Right lobe of liver (tissue), 6 donors: ENCODE measurements at regions not wholly inside any gene's neighbourhood (a gene's known extent, or its start where the extent isn't known, plus 50 kb on each side); places are given as distances from the start of the nearest gene placed in this dataset.

Experiments
- ATAC-seq, 4 donors: fragments of 200-7000 bp; cut with Tn5 transposase; one replicate each; pipeline ENCODE4 v1.9.1; 2020; ENCODE audit warnings: mild to moderate bottlenecking in 4 of 4, moderate library complexity in 4 of 4
- DNase-seq, 3 donors: peaks; one replicate each; pipeline ENCODE4 v3.0.0-alpha.2; 2020
- H3K27ac ChIP-seq, 3 donors: fragments of 200-600 bp; one replicate each; pipeline ENCODE4 v1.8.0; 2022
- H3K27me3 ChIP-seq, 2 donors: fragments of 200-600 bp; one replicate each; pipeline ENCODE4 v1.8.0; 2022
- H3K36me3 ChIP-seq, 4 donors: fragments of 200-600 bp; sonication (generic) in 1 of 4; one replicate each; pipeline versions ENCODE4 v1.5.1 to v1.8.0; 2017 to 2022; ENCODE audit warnings: control low read depth in 1 of 4
- H3K4me1 ChIP-seq, 4 donors: fragments of 200-600 bp; sonication (generic) in 1 of 4; one replicate each; pipeline versions ENCODE4 v1.5.1 to v1.8.0; 2017 to 2022; ENCODE audit warnings: control low read depth in 1 of 4
- H3K4me3 ChIP-seq, 3 donors: fragments of 200-600 bp; one replicate each; pipeline ENCODE4 v1.8.0; 2022
- H3K9me3 ChIP-seq, 4 donors: fragments of 200-600 bp; sonication (generic) in 1 of 4; one replicate each; pipeline versions ENCODE4 v1.5.1 to v1.8.0; 2017 to 2022; ENCODE audit warnings: control low read depth in 1 of 4
- POLR2A ChIP-seq: fragments of 450-650 bp; IDR thresholded peaks from one replicate; pipeline ENCODE4 v1.6.1; 2017; ENCODE audit warnings: antibody characterized with exemption, mild to moderate bottlenecking
- WGBS: methylation state at CpG from one replicate; pipeline ENCODE4 v1.1.6; 2018; ENCODE audit warnings: low coverage, low lambda C conversion rate; ENCODE audit not compliant: insufficient coverage; ENCODE audit errors: missing lambda C conversion rate; 5-methylcytosine and 5-hydroxymethylcytosine counted together
- intact Hi-C, 2 donors: fragments of 100-400 bp; cut with DNase I; formaldehyde crosslinking; loops; one replicate each; pipeline versions ENCODE4 v1.11.2 to v1.14.1; 2022
- TF ChIP-seq, protein P1 (sequence below), 4 donors: fragments of 200-600 bp in 3 of 4; fragments of 450-650 bp in 1 of 4; IDR thresholded peaks; one replicate each; pipeline versions ENCODE4 v1.5.1 to v1.8.0; 2016 to 2022; ENCODE audit warnings: antibody characterized with exemption in 4 of 4, mild to moderate bottlenecking in 2 of 4
- donor health status: DM: no; HTN: yes; CAD: no.
- donor health status: DM: no; HTN: no; CAD: no.
- donor health status: DM: no; HTN: no; CAD: no.
- donor health status: DM: no; HTN: yes; CAD: no.
- donor health status: DM: no; HTN: yes; CAD: no.

DNA sequence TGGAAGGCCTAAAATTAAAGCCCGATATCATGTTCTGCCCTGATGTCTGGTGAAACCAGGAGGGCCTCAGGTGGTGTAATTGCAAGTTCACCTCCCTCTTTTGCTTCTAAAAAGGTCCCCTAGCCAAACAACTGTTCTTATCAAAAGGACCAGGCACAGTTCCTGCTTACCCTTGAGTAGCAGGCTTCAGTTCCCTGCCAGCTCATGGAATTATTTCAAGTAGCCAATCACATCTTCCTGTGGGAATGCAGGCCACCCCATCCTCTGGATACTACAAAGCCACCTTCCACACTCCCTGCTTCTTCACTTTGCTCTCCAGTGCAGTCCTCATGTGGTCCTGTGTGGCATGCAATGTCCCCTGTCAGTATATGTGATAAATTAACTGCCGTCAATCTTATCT, 97.7 kb upstream of the GALNT17 start:
- no peaks in the 10 kb centered on the region for H3K4me1 ChIP-seq
- TF ChIP-seq POLR2A = no peak
- TF ChIP-seq, protein P1, sequence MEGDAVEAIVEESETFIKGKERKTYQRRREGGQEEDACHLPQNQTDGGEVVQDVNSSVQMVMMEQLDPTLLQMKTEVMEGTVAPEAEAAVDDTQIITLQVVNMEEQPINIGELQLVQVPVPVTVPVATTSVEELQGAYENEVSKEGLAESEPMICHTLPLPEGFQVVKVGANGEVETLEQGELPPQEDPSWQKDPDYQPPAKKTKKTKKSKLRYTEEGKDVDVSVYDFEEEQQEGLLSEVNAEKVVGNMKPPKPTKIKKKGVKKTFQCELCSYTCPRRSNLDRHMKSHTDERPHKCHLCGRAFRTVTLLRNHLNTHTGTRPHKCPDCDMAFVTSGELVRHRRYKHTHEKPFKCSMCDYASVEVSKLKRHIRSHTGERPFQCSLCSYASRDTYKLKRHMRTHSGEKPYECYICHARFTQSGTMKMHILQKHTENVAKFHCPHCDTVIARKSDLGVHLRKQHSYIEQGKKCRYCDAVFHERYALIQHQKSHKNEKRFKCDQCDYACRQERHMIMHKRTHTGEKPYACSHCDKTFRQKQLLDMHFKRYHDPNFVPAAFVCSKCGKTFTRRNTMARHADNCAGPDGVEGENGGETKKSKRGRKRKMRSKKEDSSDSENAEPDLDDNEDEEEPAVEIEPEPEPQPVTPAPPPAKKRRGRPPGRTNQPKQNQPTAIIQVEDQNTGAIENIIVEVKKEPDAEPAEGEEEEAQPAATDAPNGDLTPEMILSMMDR (IDR thresholded peaks at IDR 0.05) = no peak
- H3K27ac ChIP-seq = no peak overlapping the region
- H3K9me3 ChIP-seq = no peaks in the 10 kb centered on the region
- no peaks in the 10 kb centered on the region for H3K36me3 ChIP-seq
- intact Hi-C loops = no loop called here
- no peak for ATAC-seq
- no peak for DNase-seq
- H3K27me3 ChIP-seq = no peaks in the 10 kb centered on the region
- H3K4me3 ChIP-seq = no peak overlapping the region
- 56% methylated on average over 1 of the region's 2 CpGs for WGBS

GRCh38 chr7:71042591-71042990, 89.4 kb upstream of the GALNT17 start:
- 73% methylated on average over 5 of the region's 5 CpGs for WGBS
- H3K4me1 ChIP-seq = no peaks in the 10 kb centered on the region
- ATAC-seq (no peak), DNase-seq (no peak)
- H3K4me3 ChIP-seq = no peak overlapping the region
- H3K9me3 ChIP-seq = no peaks in the 10 kb centered on the region
- no peaks in the 10 kb centered on the region for H3K36me3 ChIP-seq
- H3K27ac ChIP-seq = no peak overlapping the region
- H3K27me3 ChIP-seq = no peaks in the 10 kb centered on the region
- TF ChIP-seq POLR2A = no peak
- TF ChIP-seq, protein P1 (IDR thresholded peaks at IDR 0.05) = no peak
- intact Hi-C loops = no loop called here

- WGBS = 82% methylated on average over 1 of the region's 1 CpG
- H3K4me1 ChIP-seq = no peaks in the 10 kb centered on the region
- no peaks in the 10 kb centered on the region for H3K27me3 ChIP-seq
- H3K27ac ChIP-seq = no peak overlapping the region
- no peak for DNase-seq
- no peak for ATAC-seq
- intact Hi-C loops = no loop called here
- TF ChIP-seq, protein P1 (IDR thresholded peaks at IDR 0.05) = no peak
- TF ChIP-seq POLR2A = no peak
- H3K9me3 ChIP-seq = peaks cover 0 to 4% (median 2%) of the 10 kb centered on the region in 4 donors
- H3K4me3 ChIP-seq = no peak overlapping the region
- no peaks in the 10 kb centered on the region for H3K36me3 ChIP-seq
Observed at GRCh38 chr7:71050492-71050891, 81.5 kb upstream of the GALNT17 start.

DNA sequence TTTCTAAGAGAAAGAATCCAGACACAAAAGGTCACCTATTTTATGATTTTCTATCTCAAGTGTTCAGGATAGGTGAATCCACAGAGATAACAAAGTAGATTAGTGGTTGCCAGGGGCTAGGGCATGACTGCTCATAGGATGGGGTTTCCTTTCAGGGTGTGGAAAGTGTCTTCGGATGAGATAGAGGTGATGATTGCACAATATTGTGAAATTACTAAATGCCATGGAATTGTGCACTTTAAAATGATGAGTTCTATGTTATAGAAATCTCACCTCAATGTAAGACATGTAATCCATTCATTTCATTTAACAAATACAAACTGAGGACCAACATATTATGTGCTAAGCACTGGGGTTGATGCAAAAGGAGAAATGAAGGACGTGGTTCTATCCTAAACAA, 76.4 kb upstream of the GALNT17 start:
- whole genome bisulfite sequencing = 45% methylated on average over 2 of the region's 2 CpGs
- no peak for ATAC-seq
- Histone ChIP-seq H3K4me3 (no peak overlapping the region), H3K36me3 (no peaks in the 10 kb centered on the region), H3K9me3 (peaks cover 0 to 1% (median 0%) of the 10 kb centered on the region in 4 donors), H3K4me1 (no peaks in the 10 kb centered on the region), H3K27ac (no peak overlapping the region), H3K27me3 (no peaks in the 10 kb centered on the region)
- intact Hi-C loops = no loop called here
- TF ChIP-seq, protein P1 (IDR thresholded peaks at IDR 0.05) = no peak
- TF ChIP-seq POLR2A = no peak
- no peak for DNase-seq
